GM06990 (cell line): ENCODE measurements at regions not wholly inside any gene's neighbourhood (a gene's known extent, or its start where the extent isn't known, plus 50 kb on each side); places are given as distances from the start of the nearest gene placed in this dataset.

ENCODE experiments used
- DNase-seq: peaks from one replicate; pipeline ENCODE4 v3.0.0-alpha.2; 2011; ENCODE audit not compliant: insufficient read length; ENCODE audit errors: extremely low read depth
- H3K27me3 ChIP-seq: replicated peaks from 2 replicates; pipeline ENCODE4 v1.6.0; 2011; ENCODE audit warnings: low read length; ENCODE audit not compliant: control insufficient read depth, insufficient read depth
- H3K36me3 ChIP-seq: 2 replicates; pipeline ENCODE4 v1.5.1; 2011; ENCODE audit warnings: low read length; ENCODE audit not compliant: control insufficient read depth, insufficient read depth
- H3K4me3 ChIP-seq: replicated peaks from 2 replicates; pipeline ENCODE4 v1.5.1; 2011; ENCODE audit warnings: low read depth, mild to moderate bottlenecking, control low read depth, low read length
- TF ChIP-seq, protein P1 (sequence below): IDR thresholded peaks from 2 replicates; pipeline ENCODE4 v1.5.1; 2011; ENCODE audit warnings: low read length, control low read depth, mild to moderate bottlenecking, inconsistent platforms; ENCODE audit not compliant: insufficient read depth, poor library complexity, severe bottlenecking

DNA sequence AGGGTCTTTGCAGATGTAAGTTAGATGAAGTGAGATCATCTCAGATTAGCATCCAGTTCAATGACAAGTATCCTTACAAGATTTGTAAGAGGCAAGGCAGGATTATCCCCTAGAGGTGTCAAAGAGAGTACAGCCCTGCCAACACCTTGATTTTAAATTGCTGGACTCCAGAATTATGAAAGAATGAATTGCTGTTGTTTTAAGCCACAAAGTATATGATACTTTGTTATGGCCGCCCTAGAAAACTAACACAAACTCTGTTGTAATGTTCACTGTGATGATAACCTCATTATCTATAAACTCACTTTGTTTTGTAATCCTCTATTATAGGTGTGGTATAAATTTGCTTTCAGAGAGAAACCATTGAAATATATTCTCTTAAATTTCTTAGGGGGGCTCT is 249.0 kb upstream of the SPOPL start:
- Histone ChIP-seq H3K36me3 (no peaks in the 10 kb centered on the region), H3K27me3 (no peaks in the 10 kb centered on the region), H3K4me3 (no peak overlapping the region)
- DNase-seq = no peak
- TF ChIP-seq, protein P1, sequence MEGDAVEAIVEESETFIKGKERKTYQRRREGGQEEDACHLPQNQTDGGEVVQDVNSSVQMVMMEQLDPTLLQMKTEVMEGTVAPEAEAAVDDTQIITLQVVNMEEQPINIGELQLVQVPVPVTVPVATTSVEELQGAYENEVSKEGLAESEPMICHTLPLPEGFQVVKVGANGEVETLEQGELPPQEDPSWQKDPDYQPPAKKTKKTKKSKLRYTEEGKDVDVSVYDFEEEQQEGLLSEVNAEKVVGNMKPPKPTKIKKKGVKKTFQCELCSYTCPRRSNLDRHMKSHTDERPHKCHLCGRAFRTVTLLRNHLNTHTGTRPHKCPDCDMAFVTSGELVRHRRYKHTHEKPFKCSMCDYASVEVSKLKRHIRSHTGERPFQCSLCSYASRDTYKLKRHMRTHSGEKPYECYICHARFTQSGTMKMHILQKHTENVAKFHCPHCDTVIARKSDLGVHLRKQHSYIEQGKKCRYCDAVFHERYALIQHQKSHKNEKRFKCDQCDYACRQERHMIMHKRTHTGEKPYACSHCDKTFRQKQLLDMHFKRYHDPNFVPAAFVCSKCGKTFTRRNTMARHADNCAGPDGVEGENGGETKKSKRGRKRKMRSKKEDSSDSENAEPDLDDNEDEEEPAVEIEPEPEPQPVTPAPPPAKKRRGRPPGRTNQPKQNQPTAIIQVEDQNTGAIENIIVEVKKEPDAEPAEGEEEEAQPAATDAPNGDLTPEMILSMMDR = no peak

DNA sequence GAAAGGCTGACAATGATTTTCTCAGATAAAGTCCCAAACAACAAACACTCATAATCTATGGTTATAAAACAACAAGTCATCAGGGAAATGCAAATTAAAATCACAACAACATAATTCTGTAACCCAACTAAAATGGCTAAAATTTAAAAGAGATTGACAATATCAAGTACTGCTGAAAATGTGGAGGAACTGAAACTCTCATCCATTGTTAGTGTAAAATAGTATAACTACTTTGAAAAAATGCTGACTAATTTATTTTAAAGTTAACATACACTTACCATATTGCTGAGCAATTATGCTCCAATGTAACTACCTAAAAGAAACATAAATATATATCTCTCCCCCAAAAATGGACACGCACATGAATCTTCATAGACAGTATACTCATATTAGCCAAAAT is 245.9 kb upstream of the SPOPL start:
- H3K36me3 ChIP-seq = no peaks in the 10 kb centered on the region
- H3K4me3 ChIP-seq = no peak overlapping the region
- TF ChIP-seq, protein P1 = no peak
- no peaks in the 10 kb centered on the region for H3K27me3 ChIP-seq
- no peak for DNase-seq

DNA sequence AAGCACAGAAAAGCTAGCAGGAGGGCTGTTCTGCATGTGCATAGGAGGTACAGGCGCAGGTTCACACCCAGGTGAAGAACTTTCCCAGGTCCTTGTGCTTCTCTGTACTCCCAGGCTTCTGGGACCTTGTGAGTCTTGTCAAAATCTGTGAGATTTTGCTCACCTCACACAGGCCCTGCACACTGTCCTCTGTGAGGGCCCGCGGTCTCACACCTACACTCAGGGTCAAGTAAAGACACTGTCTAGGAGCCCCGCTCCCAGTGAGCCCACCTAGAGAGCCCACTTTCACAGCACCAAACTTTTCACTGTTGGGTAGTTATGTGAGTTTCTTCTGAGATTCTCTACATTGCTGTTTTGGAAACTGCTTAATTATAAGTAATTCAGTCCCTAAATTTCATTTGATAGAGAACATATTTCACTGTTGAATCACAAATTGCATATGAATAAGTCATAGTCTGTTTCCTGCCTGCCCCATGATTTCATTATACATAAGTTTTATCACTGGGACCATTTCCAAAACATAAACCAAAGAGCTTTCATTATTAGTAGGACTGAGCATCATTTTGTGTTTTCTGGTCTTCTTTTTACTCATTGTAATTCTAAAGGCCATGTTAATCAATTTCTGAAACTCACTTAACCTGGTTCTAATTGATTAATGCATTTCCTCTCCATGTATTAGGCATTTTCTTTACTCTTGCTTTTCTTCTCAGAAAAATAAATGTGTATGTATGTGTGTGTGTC is 234.2 kb upstream of the SPOPL start:
- TF ChIP-seq, protein P1 = no peak
- H3K36me3 ChIP-seq = no peaks in the 10 kb centered on the region
- no peak overlapping the region for H3K4me3 ChIP-seq
- DNase-seq = peak; percentile 53
- no peaks in the 10 kb centered on the region for H3K27me3 ChIP-seq

DNA sequence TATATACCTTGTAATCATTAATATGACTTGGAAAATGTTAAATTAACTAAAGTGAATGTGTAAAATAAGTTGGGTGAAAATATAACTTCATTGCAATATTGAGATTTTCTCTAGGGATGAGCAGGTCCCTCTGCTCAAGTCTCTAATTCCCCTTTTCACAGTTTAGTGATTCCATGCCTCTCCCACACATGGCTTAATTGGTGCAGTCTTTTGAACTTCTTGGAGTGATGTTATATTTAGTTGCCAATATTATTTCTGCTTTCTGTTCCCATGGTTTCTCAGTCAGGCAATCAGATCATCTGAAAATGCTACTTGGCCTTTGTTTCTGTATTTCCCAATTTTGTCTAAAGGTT is 233.7 kb upstream of the SPOPL start:
- Histone ChIP-seq H3K27me3 (no peaks in the 10 kb centered on the region), H3K4me3 (no peak overlapping the region), H3K36me3 (no peaks in the 10 kb centered on the region)
- TF ChIP-seq, protein P1 = no peak
- peak; percentile 15 for DNase-seq

DNA sequence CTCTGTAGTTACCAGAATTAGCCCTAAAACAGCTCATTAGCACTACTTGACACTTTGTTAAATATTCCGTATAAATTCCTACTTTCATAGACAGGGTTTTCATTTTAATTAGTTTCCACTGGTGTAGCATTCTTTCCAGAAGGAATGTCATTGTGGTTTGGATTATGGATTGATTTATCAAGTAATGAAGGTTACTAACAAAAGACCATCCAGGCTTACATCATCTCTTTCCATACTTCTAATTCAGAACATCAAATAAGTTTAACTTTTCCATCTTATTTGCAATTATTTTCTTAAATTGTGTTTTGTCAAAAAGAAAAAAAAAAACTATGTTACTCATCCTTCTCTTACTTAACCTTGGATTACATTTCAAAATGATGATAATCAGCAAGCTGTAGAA is 231.8 kb upstream of the SPOPL start:
- H3K36me3 ChIP-seq = no peaks in the 10 kb centered on the region
- no peak for DNase-seq
- TF ChIP-seq, protein P1 = no peak
- H3K4me3 ChIP-seq = no peak overlapping the region
- no peaks in the 10 kb centered on the region for H3K27me3 ChIP-seq

DNA sequence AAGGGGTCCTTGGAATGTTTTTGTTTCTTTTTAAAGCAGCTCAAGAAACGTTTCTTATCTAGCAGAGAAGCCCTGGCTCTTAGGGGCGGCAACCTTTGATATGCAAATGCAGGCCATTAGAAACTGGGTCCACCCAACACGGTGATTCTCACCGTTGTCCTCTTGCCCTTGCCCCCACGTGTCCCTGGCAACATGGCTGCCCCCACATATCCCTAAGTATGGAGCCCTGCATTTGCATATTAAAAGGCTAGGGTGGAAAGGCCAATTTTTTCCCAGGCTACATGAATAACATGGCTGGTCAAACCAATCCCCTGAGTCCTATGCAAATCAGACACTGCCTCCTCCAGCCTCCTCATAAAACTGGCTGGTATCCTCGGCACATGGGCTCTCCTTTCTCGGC is 230.1 kb upstream of the SPOPL start:
- no peaks in the 10 kb centered on the region for H3K27me3 ChIP-seq
- H3K36me3 ChIP-seq = no peaks in the 10 kb centered on the region
- no peak for DNase-seq
- TF ChIP-seq, protein P1 = no peak
- H3K4me3 ChIP-seq = no peak overlapping the region
